ENCODE measurements at regions not wholly inside any gene's neighbourhood (a gene's known extent, or its start where the extent isn't known, plus 50 kb on each side); places are given as distances from the start of the nearest gene placed in this dataset.
A peak's percentile ranks its signal among the peaks of the same experiment; 100 is the strongest.

DNA sequence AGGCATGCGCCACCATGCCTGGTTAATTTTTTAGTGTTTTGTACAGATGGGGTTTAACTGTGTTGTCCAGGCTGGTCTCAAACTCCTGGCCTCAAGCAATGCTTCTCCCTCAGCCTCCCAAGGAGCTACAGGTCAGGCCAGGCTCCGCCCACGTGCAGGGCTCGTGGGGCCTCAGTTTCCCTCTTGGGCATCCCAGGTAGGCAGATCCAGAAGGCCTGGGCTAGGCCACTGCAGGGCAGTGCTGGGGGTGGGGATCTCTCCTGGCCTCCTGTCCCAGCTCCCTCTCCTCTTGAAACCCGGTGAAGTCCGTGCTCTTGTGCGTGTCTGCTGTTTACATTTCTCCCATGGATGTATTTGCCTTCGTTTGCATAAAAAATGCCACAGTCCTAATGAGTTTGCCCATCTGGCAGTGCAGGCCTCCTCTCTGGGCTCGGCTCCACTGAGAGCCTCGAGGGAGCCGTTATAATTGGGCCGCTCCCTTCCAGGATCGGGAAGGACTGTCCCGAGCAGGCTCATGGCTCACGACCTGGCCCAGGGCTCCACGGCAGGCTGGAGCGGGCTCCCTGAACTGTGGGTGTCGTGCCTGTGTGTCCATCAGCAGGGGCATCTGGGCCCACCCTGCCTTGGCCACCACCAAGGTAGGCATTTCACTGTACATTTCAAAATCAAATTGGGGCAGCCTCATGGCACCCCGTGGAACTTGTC is 52.6 kb upstream of the RUFY1 start:
- DNase-seq (ENCODE audit: low spot score) = no peak

- DNase-seq (ENCODE audit: low spot score) = peak; percentile 22
Measured at GRCh38 chr5:179495906-179496455, 54.4 kb upstream of the RUFY1 start.

DNA sequence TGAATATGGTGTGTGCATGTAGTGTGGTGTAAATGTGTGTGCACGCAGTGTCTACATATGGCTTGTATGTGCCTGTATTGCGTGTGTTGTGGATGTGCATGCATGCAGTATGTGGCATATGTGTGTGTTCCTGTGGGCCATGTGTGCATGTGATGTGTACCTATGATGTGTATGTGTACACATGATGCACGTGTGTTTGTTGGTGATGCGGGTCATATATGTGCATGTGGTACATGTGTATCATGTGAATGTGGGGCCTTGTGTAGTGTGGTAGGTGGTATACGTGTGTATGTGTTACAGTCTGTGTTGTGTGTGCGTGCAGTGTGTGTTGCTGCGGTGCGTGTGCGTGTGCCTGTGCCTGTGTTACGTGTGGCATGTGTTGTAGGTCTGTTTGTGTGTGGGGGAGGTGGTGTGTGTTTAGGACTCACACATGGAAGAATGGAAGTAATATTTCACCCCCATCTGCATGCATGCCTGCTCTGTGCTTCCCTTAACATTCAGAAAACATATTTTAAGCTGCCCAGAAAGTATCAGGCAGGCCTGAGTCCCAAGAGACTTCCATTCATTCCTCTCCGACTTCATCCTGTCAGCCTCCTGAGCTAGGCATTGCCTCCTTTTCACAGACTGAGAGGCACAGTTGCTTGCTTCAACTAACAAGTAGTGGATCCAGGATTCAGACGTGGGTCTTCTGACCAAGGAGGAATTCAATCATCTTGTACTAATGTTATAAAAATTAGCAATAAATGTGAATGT is 55.4 kb upstream of the RUFY1 start:
- DNase-seq (ENCODE audit: low spot score) = no peak

DNA sequence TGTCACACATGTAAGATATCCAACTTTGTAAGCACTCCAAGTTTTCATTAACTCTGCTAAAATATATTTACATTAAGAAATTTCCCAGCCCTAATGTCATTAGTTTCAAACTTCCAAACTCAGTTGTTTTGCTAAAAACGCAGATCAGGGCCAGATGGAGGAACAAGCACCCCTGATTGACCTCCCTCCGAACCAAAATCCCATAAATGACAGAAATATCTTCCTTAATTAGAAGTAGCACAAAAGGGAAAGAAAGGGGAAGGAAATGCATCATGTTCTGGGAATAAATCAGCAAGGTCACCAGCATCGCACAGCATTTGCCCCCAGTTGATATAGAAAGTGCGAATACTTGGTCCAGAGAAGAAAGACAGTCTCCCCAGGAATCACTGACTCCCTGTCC is 61.4 kb upstream of the RUFY1 start:
- no peak for DNase-seq (ENCODE audit: low spot score)

DNA sequence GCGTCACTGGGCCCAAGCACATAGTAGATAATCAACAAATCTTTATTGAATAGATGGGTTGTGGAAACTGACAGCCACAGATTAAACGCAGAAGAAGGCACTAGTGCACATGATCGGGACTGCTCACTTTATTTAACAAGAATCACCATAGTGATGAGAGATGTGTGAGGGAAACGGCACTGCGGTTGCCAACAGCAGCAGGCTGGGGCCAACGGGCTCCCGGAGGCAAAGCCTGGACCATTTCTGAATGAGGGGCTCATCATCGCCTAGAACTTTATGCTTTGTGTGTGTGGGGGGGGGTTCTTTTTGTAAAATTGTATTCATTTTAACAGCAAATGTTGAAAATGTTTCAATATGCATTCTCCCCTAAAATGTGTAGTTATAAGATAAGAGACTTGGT is 61.9 kb upstream of the RUFY1 start:
- no peak for DNase-seq (ENCODE audit: low spot score)

DNA sequence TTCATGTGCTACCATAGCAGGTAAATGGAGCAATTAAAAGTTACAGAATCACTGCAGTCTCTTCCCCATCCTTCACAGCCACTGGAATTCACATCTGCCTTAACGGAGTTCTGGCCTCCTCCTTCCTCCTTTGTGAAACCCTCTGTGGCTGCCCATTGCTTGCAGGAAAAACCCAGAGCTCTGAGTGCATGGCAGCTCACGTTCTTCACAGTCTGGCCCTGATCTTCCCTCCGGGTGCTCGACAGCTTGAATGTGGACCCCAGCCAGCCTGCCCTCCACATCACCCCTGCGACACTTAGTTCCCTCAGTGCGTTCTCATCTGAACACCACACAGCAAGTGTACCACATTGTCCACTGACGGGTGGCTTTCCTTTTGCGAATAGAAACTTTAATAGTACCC is 63.2 kb upstream of the RUFY1 start:
- DNase-seq (ENCODE audit: low spot score) = no peak

DNA sequence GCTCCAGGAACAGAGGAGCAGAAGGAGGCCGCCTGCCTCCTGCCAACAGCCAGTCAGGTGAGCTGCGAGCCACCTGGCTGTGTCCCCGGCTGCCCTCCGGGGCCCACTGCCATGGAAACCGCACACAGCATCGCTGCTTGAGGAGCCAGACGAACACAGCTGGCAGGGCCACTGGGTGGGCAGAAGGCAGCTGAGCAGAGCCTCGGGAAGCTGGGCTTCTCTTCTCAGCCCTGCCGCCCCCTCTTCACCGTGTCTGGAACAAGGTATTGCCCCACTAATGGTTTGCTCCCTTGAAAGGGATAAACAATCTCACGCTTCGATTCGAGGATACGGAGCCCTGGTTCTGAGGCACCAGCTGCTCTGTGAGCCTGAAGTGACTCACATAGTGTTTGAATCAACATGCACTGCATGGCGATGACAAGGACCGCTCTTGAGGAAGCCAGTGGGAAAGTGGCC is 63.7 kb upstream of the RUFY1 start:
- DNase-seq (ENCODE audit: low spot score) = no peak

DNA sequence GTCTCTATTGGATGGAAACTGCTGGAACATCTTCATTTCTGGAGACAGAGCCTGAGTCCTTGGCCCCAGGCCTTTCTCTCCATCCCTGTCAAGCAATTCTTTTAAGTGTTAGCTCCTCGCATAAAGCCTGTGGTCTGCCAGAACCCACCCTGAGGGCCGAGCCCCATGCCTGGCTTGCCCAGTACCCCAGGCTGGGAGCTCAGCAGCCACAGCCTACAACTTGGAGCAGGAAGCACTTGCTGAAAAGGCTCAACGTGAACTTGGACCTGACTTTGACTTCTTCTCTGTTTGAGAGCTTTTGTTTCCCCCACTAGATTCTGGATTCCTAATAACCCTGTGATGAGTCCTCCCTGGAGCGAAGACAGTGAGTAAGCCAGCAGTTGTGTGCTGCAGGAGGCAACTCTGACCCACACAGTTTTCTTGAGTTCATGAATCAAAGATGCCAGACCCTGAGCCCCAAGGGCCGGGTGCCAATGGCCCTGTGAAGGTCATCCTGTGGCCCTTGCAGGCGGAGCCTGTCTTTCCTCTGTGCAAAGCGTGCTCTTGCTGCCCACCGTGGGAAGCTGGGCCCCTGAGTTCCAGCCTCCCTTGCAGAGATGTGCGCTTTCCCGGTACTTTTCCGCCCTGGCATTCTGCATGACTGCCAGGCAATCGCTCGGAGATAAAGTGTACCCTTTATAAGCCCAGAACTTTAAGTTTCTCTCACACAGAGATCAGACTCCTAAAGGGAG is 64.3 kb upstream of the RUFY1 start:
- no peak for DNase-seq (ENCODE audit: low spot score)

- DNase-seq (ENCODE audit: low spot score) = no peak
Measured at GRCh38 chr5:179484761-179485160, 65.6 kb upstream of the RUFY1 start.

DNA sequence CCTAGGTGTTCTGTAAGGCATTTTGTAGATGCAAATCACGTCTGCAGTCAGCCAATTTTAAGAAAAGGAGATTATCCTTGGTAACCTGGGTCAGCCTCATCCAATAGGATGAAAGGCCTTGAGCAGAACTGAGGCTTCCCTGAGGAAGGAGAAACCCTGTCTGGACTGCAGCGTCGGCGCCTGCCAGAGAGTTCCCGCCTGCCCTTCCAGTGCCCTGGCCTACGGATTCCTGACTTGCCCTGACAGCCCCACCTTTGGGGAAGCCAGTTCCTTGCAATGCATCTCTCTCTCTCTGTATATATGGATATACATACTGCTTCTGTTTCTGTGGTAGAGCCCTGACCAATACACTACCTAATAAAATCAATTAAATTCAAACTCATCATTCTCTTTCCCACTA is 66.2 kb upstream of the RUFY1 start:
- no peak for DNase-seq (ENCODE audit: low spot score)

DNA sequence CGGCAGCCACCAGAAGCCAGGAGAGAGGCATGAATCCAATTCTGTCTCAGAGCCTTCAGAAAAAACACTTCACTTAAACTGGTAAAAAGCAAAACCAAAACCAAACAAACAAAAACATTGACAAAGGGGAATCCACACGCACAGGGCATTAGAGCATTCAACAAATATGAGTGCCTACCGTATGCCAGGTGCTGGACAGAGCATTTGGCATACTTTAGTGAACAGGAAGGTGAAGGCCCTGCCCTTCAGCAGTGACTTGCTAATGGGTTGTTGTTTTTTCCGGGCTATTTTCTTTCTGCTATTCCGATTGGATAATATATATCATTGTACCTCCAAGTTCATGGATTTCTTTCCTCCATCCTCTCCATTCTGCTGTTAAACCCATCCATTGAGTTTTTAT is 71.7 kb upstream of the RUFY1 start:
- no peak for DNase-seq (ENCODE audit: low spot score)

GRCh38 chr5:179475208-179475751 is 75.1 kb upstream of the RUFY1 start:
- DNase-seq (ENCODE audit: low spot score) = no peak

- DNase-seq (ENCODE audit: low spot score) = no peak
Measured at GRCh38 chr5:179472641-179473040, 77.7 kb upstream of the RUFY1 start.

DNA sequence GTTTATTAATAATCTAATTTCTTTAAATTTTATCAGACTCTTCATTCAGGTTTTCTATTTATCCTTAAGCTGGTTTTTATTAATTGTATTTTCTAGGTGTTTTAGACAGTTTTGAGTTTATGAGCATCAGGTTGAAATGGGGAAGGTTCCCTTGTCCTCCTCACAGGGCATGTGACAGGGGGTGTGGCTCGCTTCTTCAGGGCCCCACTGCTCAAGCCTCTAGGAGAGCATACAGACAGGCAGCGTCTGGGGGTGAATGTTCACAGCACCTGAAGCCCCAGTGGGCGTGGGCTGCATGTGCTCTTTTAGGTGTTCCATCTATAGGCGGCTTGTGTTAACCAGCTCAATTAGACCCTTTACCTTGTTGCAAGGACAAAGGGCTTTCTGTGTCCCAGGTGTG is 78.2 kb upstream of the RUFY1 start:
- no peak for DNase-seq (ENCODE audit: low spot score)

- DNase-seq (ENCODE audit: low spot score) = no peak
Measured at GRCh38 chr5:179470201-179470600, 80.2 kb upstream of the RUFY1 start.

GRCh38 chr5:179468696-179469095 is 81.7 kb upstream of the RUFY1 start:
- DNase-seq (ENCODE audit: low spot score) = no peak

- DNase-seq (ENCODE audit: low spot score) = no peak
Measured at GRCh38 chr5:179467441-179467840, 82.9 kb upstream of the RUFY1 start.

- DNase-seq (ENCODE audit: low spot score) = no peak
Measured at GRCh38 chr5:179464631-179465030, 85.7 kb upstream of the RUFY1 start.

GRCh38 chr5:179462040-179462439 is 88.3 kb upstream of the RUFY1 start:
- DNase-seq (ENCODE audit: low spot score) = no peak

- DNase-seq (ENCODE audit: low spot score) = no peak
Measured at GRCh38 chr5:179461576-179461975, 88.8 kb upstream of the RUFY1 start.

GRCh38 chr5:179459771-179460170 is 90.6 kb upstream of the RUFY1 start:
- no peak for DNase-seq (ENCODE audit: low spot score)

- DNase-seq (ENCODE audit: low spot score) = no peak
Measured at GRCh38 chr5:179457612-179458011, 92.7 kb upstream of the RUFY1 start.
